Kidney (tissue), 13 donors: ENCODE measurements at regions not wholly inside any gene's neighbourhood (a gene's known extent, or its start where the extent isn't known, plus 50 kb on each side); places are given as distances from the start of the nearest gene placed in this dataset.

Experiments
- DNase-seq, 5 donors: peaks; one replicate each; pipeline ENCODE4 v3.0.0-alpha.2; 2013 to 2020
- FAIRE-seq: peaks from 2 replicates; lab custom pipeline; 2012; peaks lifted over from hg19 to GRCh38; lab: Jason Lieb, UNC
- H3K27ac ChIP-seq, 2 donors: one replicate each; pipeline ENCODE4 v1.7.0; 2013; ENCODE audit warnings: low read depth in 2 of 2, low read length in 2 of 2, inconsistent platforms in 1 of 2
- H3K27me3 ChIP-seq: one replicate; pipeline ENCODE4 v1.7.1; 2013; ENCODE audit warnings: low read length, inconsistent platforms; ENCODE audit not compliant: control insufficient read depth, insufficient read depth
- H3K36me3 ChIP-seq, 3 donors: one replicate each; pipeline versions ENCODE4 v1.7.0 to v1.7.1; 2013; ENCODE audit warnings: low read length in 3 of 3, control low read depth in 1 of 3, inconsistent platforms in 1 of 3; ENCODE audit not compliant: insufficient read depth in 3 of 3, control insufficient read depth in 2 of 3
- H3K4me1 ChIP-seq, 3 donors: one replicate each; pipeline versions ENCODE4 v1.7.0 to v1.7.1; 2013; ENCODE audit warnings: low read length in 3 of 3, inconsistent platforms in 1 of 3, low read depth in 1 of 3; ENCODE audit not compliant: control insufficient read depth in 2 of 3, insufficient read depth in 2 of 3
- H3K4me3 ChIP-seq, 3 donors: one replicate each; pipeline versions ENCODE4 v1.7.0 to v1.8.1; 2013; ENCODE audit warnings: low read length in 3 of 3, control low read depth in 1 of 3, inconsistent platforms in 1 of 3
- H3K9ac ChIP-seq, 3 donors: one replicate each; pipeline versions ENCODE4 v1.7.0 to v1.7.1; 2013; ENCODE audit warnings: low read length in 3 of 3, control low read depth in 1 of 3, inconsistent platforms in 1 of 3
- H3K9me3 ChIP-seq, 3 donors: one replicate each; pipeline versions ENCODE4 v1.7.0 to v1.7.1; 2013; ENCODE audit warnings: low read length in 3 of 3, control low read depth in 1 of 3, inconsistent platforms in 1 of 3; ENCODE audit not compliant: control insufficient read depth in 2 of 3, insufficient read depth in 1 of 3
- intact Hi-C: fragments of 100-400 bp; cut with DNase I; formaldehyde crosslinking; loops from one replicate; pipeline ENCODE4 v1.11.1; 2022
- TF ChIP-seq, protein P1 (sequence below): IDR thresholded peaks from 3 replicates; pipeline ENCODE4 v1.5.1; 2012; ENCODE audit warnings: mild to moderate bottlenecking, moderate library complexity, borderline replicate concordance; ENCODE audit not compliant: insufficient read depth; ENCODE audit errors: extremely low read depth
- donor health status: control.
- donor health status: control.
- donor health status: control.
- donor health status: control.
- donor health status: control.
- donor health status: DM: yes; HTN: yes; CAD: no.
- donor health status: Normal renal cell carcinoma (clear cell type).

DNA sequence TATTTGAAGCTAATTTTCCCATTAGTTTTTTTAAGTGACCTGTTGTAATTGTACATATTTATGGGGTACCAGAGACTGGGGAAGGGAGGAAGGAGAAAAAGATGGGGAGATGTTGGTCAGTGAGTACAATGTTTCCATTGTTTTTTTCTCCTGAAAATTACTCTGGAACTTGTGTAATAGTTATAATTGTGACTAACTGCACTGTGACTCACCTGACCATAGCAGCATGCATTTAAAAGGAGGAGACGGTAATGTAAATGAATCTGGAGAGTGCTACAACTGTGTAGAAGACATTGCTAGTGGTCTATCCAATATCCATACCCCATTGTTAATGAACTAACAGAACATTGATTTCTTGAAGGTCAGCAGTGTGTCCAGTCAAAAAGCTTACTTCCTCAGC is 133.4 kb downstream of the RFPL4B start:
- Histone ChIP-seq H3K9ac (no peak overlapping the region), H3K36me3 (no peaks in the 10 kb centered on the region), H3K4me3 (no peak overlapping the region), H3K4me1 (no peaks in the 10 kb centered on the region), H3K27me3 (no peaks in the 10 kb centered on the region), H3K9me3 (no peaks in the 10 kb centered on the region), H3K27ac (no peak overlapping the region)
- no peak for DNase-seq
- TF ChIP-seq, protein P1, sequence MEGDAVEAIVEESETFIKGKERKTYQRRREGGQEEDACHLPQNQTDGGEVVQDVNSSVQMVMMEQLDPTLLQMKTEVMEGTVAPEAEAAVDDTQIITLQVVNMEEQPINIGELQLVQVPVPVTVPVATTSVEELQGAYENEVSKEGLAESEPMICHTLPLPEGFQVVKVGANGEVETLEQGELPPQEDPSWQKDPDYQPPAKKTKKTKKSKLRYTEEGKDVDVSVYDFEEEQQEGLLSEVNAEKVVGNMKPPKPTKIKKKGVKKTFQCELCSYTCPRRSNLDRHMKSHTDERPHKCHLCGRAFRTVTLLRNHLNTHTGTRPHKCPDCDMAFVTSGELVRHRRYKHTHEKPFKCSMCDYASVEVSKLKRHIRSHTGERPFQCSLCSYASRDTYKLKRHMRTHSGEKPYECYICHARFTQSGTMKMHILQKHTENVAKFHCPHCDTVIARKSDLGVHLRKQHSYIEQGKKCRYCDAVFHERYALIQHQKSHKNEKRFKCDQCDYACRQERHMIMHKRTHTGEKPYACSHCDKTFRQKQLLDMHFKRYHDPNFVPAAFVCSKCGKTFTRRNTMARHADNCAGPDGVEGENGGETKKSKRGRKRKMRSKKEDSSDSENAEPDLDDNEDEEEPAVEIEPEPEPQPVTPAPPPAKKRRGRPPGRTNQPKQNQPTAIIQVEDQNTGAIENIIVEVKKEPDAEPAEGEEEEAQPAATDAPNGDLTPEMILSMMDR, result no peak
- FAIRE-seq, result no peak
- intact Hi-C loops, result no loop called here

DNA sequence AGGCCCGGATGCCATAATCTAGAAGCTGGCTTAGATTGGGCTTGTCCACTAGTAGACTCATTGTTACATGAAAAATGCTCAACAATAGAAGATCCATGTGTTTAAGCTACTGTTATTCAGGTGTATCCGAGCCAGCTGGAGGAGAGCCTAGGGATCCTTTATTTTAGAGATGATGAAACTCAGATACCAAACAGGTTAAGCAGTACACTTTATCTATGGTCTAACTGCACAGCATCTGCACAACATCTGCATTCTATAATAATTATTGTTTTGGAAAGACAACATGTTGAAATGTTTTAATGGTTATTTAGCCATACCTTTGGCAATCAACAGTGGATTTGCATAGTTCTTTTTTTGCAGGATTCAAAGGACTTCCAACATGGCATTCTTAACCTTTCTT is 134.1 kb downstream of the RFPL4B start:
- no peak overlapping the region for H3K9ac ChIP-seq
- no peak for FAIRE-seq

DNA sequence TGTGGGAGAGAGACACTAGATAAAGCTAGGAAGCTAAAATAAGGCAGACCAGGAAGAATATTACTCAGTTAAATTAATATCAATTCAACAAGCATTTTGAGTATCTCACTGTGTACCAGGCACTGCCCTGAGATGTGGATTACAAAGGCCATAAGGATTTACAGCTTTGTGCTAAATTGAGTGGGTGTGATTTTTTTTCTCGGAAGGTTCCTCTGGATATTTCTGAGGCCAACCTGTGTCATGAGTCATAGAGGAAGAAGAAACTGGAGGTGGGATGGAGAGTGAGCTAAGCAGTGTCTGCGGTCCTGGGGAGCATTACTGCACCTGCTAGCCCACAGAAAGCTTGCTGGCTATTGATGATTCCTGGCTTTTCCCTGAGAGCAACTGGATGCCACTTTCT is 135.2 kb downstream of the RFPL4B start:
- TF ChIP-seq, protein P1, result no peak
- no peak for DNase-seq
- intact Hi-C loops, result no loop called here
- no peaks in the 10 kb centered on the region for H3K36me3 ChIP-seq
- no peaks in the 10 kb centered on the region for H3K4me1 ChIP-seq
- H3K27ac ChIP-seq, result no peak overlapping the region
- no peaks in the 10 kb centered on the region for H3K9me3 ChIP-seq
- no peak for FAIRE-seq
- H3K9ac ChIP-seq, result no peak overlapping the region
- no peaks in the 10 kb centered on the region for H3K27me3 ChIP-seq
- no peak overlapping the region for H3K4me3 ChIP-seq

More for the DNA sequence above, 134.1 kb downstream of the RFPL4B start:
- Histone ChIP-seq H3K4me1 (no peaks in the 10 kb centered on the region), H3K9me3 (no peaks in the 10 kb centered on the region), H3K27ac (no peak overlapping the region), H3K4me3 (no peak overlapping the region), H3K36me3 (no peaks in the 10 kb centered on the region), H3K27me3 (no peaks in the 10 kb centered on the region)
- TF ChIP-seq, protein P1, result no peak
- intact Hi-C loops, result no loop called here
- DNase-seq, result no peak
